DND-41 (cell line): ENCODE measurements at regions not wholly inside any gene's neighbourhood (a gene's known extent, or its start where the extent isn't known, plus 50 kb on each side); places are given as distances from the start of the nearest gene placed in this dataset.

Experiments used
- EZH2 ChIP-seq: IDR thresholded peaks from 3 replicates; pipeline ENCODE4 v1.6.1; 2012; ENCODE audit warnings: borderline replicate concordance, low read depth, mild to moderate bottlenecking, moderate library complexity, low read length, inconsistent platforms; ENCODE audit not compliant: severe bottlenecking
- TF ChIP-seq, protein P1 (sequence below): IDR thresholded peaks from 2 replicates; pipeline ENCODE4 v1.5.1; 2012; ENCODE audit warnings: borderline replicate concordance, low read length, moderate library complexity, mild to moderate bottlenecking; ENCODE audit not compliant: poor library complexity, severe bottlenecking; ENCODE audit errors: extremely low read depth

DNA sequence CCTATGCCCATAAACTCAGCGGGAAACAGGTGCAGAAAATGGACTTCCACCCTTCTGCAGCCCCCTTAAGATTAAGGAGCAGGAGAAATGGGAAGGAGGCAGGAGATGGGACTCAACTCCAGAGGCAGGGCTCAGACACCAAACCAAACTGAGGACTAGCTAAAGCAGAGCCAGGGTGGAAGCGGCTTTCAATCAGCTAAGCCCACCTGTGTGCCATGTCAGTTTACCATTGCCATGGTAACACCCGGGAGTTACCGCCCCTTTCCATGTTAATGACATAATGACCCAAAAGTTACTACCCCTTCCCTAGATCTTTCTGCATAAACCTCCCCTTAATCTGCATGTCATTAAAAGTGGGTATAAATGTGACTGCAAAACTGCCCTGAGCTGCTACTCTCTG lies 653.5 kb downstream of the PTPRU start:
- TF ChIP-seq, protein P1, sequence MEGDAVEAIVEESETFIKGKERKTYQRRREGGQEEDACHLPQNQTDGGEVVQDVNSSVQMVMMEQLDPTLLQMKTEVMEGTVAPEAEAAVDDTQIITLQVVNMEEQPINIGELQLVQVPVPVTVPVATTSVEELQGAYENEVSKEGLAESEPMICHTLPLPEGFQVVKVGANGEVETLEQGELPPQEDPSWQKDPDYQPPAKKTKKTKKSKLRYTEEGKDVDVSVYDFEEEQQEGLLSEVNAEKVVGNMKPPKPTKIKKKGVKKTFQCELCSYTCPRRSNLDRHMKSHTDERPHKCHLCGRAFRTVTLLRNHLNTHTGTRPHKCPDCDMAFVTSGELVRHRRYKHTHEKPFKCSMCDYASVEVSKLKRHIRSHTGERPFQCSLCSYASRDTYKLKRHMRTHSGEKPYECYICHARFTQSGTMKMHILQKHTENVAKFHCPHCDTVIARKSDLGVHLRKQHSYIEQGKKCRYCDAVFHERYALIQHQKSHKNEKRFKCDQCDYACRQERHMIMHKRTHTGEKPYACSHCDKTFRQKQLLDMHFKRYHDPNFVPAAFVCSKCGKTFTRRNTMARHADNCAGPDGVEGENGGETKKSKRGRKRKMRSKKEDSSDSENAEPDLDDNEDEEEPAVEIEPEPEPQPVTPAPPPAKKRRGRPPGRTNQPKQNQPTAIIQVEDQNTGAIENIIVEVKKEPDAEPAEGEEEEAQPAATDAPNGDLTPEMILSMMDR: no peak
- no peak for TF ChIP-seq EZH2
